Tibial nerve (tissue), 4 donors: ENCODE measurements at regions not wholly inside any gene's neighbourhood (a gene's known extent, or its start where the extent isn't known, plus 50 kb on each side); places are given as distances from the start of the nearest gene placed in this dataset.

ENCODE experiments used
- EP300 ChIP-seq, 2 donors: sonication (generic); formaldehyde crosslinking; IDR thresholded peaks; one replicate each; pipeline ENCODE4 v1.6.1; 2017; ENCODE audit warnings: antibody characterized with exemption in 2 of 2, mild to moderate bottlenecking in 1 of 2
- POLR2A ChIP-seq, 2 donors: fragments of 450-650 bp; IDR thresholded peaks; one replicate each; pipeline ENCODE4 v1.6.1; 2017; ENCODE audit warnings: antibody characterized with exemption in 2 of 2, mild to moderate bottlenecking in 2 of 2, moderate library complexity in 2 of 2
- TF ChIP-seq, protein P1 (sequence below), 5 experiments: fragments of 200-600 bp in 3 of 5; fragments of 450-650 bp in 2 of 5; sonication (generic) in 3 of 5; IDR thresholded peaks; one replicate each; pipeline ENCODE4 v1.5.1; 2016 to 2019; ENCODE audit warnings: antibody characterized with exemption in 5 of 5, mild to moderate bottlenecking in 3 of 5, moderate library complexity in 2 of 5

- TF ChIP-seq POLR2A (IDR thresholded peaks at IDR 0.05) (no peak), EP300 (IDR thresholded peaks at IDR 0.05) (no peak)
- TF ChIP-seq, protein P1, sequence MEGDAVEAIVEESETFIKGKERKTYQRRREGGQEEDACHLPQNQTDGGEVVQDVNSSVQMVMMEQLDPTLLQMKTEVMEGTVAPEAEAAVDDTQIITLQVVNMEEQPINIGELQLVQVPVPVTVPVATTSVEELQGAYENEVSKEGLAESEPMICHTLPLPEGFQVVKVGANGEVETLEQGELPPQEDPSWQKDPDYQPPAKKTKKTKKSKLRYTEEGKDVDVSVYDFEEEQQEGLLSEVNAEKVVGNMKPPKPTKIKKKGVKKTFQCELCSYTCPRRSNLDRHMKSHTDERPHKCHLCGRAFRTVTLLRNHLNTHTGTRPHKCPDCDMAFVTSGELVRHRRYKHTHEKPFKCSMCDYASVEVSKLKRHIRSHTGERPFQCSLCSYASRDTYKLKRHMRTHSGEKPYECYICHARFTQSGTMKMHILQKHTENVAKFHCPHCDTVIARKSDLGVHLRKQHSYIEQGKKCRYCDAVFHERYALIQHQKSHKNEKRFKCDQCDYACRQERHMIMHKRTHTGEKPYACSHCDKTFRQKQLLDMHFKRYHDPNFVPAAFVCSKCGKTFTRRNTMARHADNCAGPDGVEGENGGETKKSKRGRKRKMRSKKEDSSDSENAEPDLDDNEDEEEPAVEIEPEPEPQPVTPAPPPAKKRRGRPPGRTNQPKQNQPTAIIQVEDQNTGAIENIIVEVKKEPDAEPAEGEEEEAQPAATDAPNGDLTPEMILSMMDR (IDR thresholded peaks at IDR 0.05), result no peak
Observed at GRCh38 chr1:87204921-87205320, 123.8 kb upstream of the LMO4 start.
